ENCODE measurements at regions not wholly inside any gene's neighbourhood (a gene's known extent, or its start where the extent isn't known, plus 50 kb on each side); places are given as distances from the start of the nearest gene placed in this dataset.

- no peak for TF ChIP-seq POLR2AphosphoS5 (IDR thresholded peaks at IDR 0.05; ENCODE audit: low read depth)
- TF ChIP-seq, protein P1, sequence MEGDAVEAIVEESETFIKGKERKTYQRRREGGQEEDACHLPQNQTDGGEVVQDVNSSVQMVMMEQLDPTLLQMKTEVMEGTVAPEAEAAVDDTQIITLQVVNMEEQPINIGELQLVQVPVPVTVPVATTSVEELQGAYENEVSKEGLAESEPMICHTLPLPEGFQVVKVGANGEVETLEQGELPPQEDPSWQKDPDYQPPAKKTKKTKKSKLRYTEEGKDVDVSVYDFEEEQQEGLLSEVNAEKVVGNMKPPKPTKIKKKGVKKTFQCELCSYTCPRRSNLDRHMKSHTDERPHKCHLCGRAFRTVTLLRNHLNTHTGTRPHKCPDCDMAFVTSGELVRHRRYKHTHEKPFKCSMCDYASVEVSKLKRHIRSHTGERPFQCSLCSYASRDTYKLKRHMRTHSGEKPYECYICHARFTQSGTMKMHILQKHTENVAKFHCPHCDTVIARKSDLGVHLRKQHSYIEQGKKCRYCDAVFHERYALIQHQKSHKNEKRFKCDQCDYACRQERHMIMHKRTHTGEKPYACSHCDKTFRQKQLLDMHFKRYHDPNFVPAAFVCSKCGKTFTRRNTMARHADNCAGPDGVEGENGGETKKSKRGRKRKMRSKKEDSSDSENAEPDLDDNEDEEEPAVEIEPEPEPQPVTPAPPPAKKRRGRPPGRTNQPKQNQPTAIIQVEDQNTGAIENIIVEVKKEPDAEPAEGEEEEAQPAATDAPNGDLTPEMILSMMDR (IDR thresholded peaks at IDR 0.05; ENCODE audit: insufficient read depth, low read length) = no peak
- no peak for TF ChIP-seq GABPA (IDR thresholded peaks at IDR 0.05; ENCODE audit: low read depth)
- TF ChIP-seq, protein P2, sequence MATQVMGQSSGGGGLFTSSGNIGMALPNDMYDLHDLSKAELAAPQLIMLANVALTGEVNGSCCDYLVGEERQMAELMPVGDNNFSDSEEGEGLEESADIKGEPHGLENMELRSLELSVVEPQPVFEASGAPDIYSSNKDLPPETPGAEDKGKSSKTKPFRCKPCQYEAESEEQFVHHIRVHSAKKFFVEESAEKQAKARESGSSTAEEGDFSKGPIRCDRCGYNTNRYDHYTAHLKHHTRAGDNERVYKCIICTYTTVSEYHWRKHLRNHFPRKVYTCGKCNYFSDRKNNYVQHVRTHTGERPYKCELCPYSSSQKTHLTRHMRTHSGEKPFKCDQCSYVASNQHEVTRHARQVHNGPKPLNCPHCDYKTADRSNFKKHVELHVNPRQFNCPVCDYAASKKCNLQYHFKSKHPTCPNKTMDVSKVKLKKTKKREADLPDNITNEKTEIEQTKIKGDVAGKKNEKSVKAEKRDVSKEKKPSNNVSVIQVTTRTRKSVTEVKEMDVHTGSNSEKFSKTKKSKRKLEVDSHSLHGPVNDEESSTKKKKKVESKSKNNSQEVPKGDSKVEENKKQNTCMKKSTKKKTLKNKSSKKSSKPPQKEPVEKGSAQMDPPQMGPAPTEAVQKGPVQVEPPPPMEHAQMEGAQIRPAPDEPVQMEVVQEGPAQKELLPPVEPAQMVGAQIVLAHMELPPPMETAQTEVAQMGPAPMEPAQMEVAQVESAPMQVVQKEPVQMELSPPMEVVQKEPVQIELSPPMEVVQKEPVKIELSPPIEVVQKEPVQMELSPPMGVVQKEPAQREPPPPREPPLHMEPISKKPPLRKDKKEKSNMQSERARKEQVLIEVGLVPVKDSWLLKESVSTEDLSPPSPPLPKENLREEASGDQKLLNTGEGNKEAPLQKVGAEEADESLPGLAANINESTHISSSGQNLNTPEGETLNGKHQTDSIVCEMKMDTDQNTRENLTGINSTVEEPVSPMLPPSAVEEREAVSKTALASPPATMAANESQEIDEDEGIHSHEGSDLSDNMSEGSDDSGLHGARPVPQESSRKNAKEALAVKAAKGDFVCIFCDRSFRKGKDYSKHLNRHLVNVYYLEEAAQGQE (IDR thresholded peaks at IDR 0.05; ENCODE audit: insufficient replicate concordance, low read depth) = no peak
- no peak for TF ChIP-seq SPI1 (IDR thresholded peaks at IDR 0.05; ENCODE audit: borderline replicate concordance, low read depth)
These were observed 282.8 kb downstream of the GATA3 start for GRCh38 chr10:8337332-8337651.

Measured in HL-60 (cell line).